HL-60 (cell line): ENCODE measurements at regions not wholly inside any gene's neighbourhood (a gene's known extent, or its start where the extent isn't known, plus 50 kb on each side); places are given as distances from the start of the nearest gene placed in this dataset.

Experiments used
- TF ChIP-seq, protein P1 (sequence below): IDR thresholded peaks from one replicate; pipeline ENCODE4 v1.5.1; 2011; ENCODE audit warnings: low read length, control low read depth, inconsistent platforms; ENCODE audit not compliant: insufficient read depth
- TF ChIP-seq, protein P2 (sequence below): IDR thresholded peaks from 2 replicates; pipeline ENCODE4 v1.6.1; 2012; ENCODE audit warnings: low read depth; ENCODE audit not compliant: insufficient replicate concordance

DNA sequence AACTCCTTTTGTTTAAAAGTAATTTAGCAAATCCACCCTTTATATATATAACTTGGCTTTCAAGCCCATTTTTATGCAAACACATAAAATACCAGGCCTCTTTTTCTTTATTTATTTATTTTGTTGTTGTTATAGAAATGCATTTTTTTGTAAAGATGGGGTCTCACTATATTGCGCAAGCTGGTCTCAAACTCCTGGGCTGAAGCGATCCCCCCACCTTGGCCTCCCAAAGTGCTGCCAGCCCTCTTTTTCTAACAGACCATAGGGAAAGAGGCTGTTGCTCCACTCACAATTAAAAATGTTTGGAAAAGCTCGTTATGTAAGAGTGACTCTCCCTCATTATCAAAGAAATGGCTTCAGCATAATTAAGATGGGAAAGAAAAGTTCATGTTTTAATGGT, 440.9 kb downstream of the HACE1 start:
- TF ChIP-seq, protein P1, sequence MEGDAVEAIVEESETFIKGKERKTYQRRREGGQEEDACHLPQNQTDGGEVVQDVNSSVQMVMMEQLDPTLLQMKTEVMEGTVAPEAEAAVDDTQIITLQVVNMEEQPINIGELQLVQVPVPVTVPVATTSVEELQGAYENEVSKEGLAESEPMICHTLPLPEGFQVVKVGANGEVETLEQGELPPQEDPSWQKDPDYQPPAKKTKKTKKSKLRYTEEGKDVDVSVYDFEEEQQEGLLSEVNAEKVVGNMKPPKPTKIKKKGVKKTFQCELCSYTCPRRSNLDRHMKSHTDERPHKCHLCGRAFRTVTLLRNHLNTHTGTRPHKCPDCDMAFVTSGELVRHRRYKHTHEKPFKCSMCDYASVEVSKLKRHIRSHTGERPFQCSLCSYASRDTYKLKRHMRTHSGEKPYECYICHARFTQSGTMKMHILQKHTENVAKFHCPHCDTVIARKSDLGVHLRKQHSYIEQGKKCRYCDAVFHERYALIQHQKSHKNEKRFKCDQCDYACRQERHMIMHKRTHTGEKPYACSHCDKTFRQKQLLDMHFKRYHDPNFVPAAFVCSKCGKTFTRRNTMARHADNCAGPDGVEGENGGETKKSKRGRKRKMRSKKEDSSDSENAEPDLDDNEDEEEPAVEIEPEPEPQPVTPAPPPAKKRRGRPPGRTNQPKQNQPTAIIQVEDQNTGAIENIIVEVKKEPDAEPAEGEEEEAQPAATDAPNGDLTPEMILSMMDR = no peak
- TF ChIP-seq, protein P2, sequence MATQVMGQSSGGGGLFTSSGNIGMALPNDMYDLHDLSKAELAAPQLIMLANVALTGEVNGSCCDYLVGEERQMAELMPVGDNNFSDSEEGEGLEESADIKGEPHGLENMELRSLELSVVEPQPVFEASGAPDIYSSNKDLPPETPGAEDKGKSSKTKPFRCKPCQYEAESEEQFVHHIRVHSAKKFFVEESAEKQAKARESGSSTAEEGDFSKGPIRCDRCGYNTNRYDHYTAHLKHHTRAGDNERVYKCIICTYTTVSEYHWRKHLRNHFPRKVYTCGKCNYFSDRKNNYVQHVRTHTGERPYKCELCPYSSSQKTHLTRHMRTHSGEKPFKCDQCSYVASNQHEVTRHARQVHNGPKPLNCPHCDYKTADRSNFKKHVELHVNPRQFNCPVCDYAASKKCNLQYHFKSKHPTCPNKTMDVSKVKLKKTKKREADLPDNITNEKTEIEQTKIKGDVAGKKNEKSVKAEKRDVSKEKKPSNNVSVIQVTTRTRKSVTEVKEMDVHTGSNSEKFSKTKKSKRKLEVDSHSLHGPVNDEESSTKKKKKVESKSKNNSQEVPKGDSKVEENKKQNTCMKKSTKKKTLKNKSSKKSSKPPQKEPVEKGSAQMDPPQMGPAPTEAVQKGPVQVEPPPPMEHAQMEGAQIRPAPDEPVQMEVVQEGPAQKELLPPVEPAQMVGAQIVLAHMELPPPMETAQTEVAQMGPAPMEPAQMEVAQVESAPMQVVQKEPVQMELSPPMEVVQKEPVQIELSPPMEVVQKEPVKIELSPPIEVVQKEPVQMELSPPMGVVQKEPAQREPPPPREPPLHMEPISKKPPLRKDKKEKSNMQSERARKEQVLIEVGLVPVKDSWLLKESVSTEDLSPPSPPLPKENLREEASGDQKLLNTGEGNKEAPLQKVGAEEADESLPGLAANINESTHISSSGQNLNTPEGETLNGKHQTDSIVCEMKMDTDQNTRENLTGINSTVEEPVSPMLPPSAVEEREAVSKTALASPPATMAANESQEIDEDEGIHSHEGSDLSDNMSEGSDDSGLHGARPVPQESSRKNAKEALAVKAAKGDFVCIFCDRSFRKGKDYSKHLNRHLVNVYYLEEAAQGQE = no peak
